Hippocampal formation (tissue), 2 donors: ENCODE measurements at regions not wholly inside any gene's neighbourhood (a gene's known extent, or its start where the extent isn't known, plus 50 kb on each side); places are given as distances from the start of the nearest gene placed in this dataset.
A peak's percentile ranks its signal among the peaks of the same experiment; 100 is the strongest.
"Not testable (repeated sequence)": the region's sequence is repeated elsewhere in the genome, so short reads cannot be mapped to it uniquely, and the experiment has no call there.

ENCODE experiments used
- DNase-seq, 2 donors: peaks; one replicate each; lab custom pipeline; 2025; lab: John Stamatoyannopoulos, UW

DNA sequence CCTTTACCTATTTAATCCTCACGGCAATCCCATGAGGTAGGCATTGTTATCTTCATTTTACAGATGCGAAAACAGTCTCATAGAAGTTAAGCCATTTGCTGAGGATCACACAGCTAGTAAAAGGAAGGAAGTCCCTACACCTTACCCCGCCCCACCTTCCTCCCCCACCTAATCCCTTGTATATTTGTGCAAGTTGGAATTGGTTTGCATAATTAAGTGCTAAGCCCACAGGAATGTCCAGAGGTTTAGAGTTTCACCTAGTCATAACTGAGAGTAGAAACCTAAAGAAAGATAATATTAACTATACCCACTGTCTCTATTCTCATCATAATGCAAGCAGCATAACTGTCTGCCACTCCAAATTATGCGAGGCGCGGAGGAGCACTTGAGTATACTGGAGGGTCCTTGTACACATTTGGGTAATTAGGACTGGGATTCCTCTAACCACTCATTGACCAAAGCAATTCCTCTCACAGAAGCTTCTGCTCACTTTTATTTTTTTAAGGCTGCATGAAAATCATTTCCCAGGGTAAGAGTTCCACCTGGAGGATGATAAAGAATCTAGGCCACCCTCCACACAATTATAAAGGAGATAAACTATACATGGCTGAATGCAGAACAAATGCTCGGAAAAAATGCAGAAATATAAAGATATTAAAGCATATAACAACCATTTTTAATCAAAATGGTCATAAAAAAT, 199.9 kb downstream of the FAM181B start:
- DNase-seq, result no peak

DNA sequence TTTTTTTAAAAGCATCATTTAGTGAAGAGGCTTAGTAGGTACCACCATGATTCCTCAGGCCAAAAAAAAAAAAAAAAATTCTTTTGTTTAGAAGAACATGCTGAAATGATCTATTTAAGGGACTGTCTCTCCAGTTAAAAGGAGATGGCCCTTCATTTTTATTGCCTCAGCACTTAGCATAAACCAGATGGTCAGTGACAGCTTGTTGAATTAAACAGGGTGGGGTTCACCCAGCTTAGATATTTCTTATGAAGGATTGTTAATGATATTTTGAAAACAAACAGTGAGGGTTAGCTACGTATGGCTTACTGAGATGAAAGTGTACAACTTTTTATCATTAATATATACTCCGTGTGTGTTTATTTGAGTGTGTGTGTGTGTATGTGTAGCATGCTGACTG, 203.7 kb downstream of the FAM181B start:
- DNase-seq, result no peak

DNA sequence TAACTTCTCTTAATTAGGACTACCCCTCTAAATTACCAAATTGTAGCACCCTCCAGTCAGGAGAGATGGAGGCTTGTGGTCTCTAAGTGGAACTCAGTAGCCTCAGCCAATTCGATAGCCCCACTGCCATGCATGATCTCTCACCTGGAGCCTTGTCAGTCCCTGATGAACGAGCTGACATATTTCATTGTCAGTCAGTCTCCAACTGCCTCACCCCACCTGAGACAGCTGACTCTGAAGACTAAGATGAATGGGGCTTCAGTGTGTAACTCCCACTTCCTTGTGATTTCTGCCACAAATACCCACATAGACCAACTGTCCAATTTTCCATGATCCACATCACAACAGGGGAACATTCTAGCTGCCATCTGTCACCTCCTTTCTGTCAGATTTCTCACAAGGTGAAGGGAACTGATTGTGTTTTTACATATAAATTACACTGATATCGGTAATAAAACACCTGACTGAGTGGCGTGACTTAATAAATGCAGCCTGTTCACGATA, 206.5 kb downstream of the FAM181B start:
- DNase-seq, result no peak

GRCh38 chr11:82523141-82523540, 210.5 kb downstream of the FAM181B start:
- peak; percentile 14 to 22 for DNase-seq

DNA sequence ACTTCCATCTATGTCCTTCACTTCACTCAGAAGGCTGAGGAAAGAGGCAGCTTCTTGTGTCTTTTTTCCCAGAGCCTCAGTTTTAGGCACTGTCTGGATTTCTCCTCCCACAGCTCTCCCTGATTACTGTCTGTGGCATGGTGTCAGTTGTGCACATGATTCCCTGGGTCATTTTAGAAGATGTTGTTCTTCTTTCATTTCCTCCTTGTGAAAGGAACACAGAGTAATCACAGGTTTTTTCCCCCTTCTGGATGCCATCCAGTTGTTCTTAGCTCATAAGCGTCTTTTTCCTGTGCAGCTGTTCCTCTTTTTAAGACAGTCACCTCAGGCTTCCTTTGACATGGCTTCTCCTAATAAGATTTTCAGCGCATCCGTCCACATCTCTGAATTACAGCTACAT, 212.2 kb downstream of the FAM181B start:
- peak; percentile 15 to 31 for DNase-seq

- DNase-seq, result no peak
Measured at GRCh38 chr11:82507288-82507687, 226.4 kb downstream of the FAM181B start.

DNA sequence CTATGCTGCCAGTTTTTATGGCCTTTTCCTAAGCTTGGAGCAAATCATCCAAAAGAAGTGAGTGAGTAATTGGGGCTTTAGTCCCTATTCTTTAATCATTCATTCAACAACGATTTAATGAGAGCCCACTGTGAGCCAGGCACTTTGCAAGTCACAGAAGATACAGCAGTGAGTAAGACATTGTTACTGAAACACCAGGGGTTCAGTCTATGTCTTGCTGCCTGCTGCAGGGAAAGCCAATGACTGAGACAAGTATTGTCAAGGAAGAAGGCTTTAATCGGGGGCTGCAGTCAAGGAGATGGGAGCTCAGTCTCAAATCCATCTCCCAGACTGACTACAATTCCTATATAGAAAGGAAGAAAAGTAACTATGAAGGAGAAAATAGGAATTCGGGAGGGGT, 228.3 kb downstream of the FAM181B start:
- no peak for DNase-seq

GRCh38 chr11:82501174-82501573, 232.5 kb downstream of the FAM181B start:
- DNase-seq, result not testable (repeated sequence)

GRCh38 chr11:82494988-82495432, 238.7 kb downstream of the FAM181B start:
- peak in 1 of 2 donors; percentile 3 for DNase-seq

- no peak for DNase-seq
Measured at GRCh38 chr11:82474876-82475275, 258.8 kb downstream of the FAM181B start.

DNA sequence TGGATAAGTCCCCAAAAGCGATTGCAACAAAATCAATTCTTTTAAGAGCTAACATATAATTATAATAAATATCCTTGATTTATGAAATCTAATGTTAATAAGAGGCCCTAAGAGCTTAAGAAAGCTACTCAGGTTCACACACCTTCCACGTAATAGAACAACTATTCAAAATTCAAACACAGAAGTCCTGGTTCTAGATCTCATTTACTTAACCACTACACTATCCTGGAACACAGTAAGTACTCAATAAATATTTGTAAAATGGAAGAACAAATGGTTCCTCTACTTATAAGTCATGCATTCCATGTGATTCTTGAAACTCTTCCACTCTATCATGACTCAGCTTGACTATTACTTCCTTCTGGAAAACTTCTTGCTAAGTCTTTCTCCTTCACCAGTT, 268.2 kb downstream of the FAM181B start:
- no peak for DNase-seq

- DNase-seq, result no peak
Measured at GRCh38 chr11:82462608-82463242, 270.9 kb downstream of the FAM181B start.

GRCh38 chr11:82458761-82459160, 274.9 kb downstream of the FAM181B start:
- no peak for DNase-seq

GRCh38 chr11:82458147-82458546, 275.5 kb downstream of the FAM181B start:
- no peak for DNase-seq

- DNase-seq, result no peak
Measured at GRCh38 chr11:82450996-82451395, 282.7 kb downstream of the FAM181B start.

DNA sequence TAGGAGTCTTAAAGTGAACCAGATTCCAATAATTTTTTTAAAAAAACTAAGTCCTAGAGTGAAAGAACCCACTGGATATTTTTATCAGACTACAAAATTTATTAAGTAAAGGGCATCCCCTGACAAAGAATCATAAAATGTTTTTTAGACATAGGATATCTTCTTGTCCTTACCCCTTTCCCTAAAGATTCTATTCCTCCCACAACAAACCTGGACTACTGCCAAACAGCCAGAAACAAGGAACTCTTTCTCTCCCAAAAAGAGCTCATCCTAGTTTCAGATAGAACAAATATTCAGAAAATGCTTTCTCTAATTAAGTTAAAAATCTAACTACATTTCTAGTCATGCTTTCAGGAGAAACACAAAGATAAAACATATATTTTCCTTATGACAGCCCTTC, 327.1 kb downstream of the FAM181B start:
- DNase-seq, result no peak

- DNase-seq, result no peak
Measured at GRCh38 chr11:82405421-82405820, 328.2 kb downstream of the FAM181B start.

DNA sequence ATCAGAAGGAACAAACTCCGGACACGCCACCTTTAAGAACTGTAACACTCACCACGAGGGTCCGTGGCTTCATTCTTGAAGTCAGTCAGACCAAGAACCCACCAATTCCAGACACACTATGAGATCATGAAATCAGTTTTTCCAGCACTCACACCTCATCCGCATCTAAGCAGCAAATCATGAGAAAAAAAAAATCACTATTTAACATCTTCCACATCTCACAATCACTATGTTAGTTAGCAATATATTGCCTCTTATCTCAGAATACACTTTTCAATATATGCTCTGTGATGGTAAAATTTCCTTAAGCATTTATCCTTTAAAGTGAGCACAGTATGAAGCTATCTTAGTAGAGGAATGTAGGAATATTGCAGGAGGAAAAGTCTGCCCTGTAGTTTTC, 328.7 kb downstream of the FAM181B start:
- DNase-seq, result no peak

- DNase-seq, result no peak
Measured at GRCh38 chr11:82403640-82404305, 329.9 kb downstream of the FAM181B start.

DNA sequence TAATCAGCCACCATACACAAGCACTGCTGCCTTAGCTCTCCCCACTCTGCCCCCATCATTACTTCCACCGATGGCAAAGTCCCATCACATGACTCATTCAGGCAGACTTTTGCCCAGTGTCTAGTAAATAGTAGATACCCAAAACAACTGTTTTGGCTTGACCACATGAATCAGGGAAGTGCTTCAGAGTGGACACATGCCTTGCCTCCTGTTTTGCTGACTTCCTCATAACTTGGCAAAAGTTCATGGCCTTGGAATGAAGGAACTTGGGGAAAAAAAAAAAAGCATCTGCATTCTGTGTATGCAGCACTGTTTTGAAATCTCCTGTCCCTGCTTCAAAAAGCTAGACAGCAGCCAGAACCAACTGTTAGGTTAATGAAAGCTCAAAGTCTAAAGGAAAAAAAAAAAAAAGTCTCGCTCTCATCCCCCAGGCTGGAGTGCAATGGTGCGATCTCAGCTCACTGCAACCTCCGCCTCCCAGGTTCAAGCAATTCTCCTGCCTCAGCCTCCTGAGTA, 335.3 kb downstream of the FAM181B start:
- peak in 1 of 2 donors; percentile 24 for DNase-seq

GRCh38 chr11:82396639-82397038, 337.0 kb downstream of the FAM181B start:
- not testable (repeated sequence) for DNase-seq

DNA sequence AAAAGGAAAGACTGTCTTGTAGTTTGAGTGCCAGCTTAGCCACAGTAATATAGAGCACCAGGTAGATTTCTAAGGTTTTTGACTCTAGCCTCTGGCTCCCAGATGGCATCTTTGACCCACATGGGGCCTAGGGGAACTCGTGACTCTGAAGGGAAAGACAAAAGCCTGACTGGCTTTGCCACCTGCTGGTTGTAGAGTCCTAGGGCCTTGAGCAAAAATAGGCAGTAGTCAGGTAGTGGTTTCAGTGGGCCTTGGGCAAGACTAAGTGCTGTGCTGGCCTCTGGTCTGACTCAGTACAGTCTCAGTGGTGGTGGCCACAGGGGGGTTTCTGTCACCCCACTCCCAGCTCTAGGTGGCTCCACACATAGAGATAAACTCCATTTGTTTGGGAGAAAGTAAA, 349.4 kb downstream of the FAM181B start:
- DNase-seq, result no peak
